Endothelial cell of umbilical vein (primary cell): ENCODE measurements at regions not wholly inside any gene's neighbourhood (a gene's known extent, or its start where the extent isn't known, plus 50 kb on each side); places are given as distances from the start of the nearest gene placed in this dataset.
"Not testable (repeated sequence)": the region's sequence is repeated elsewhere in the genome, so short reads cannot be mapped to it uniquely, and the experiment has no call there.

Source experiments
- BruUV-seq: library from RNA; stranded (reverse); fragments of 400-500 nt; replicated peaks from 2 replicates; lab custom pipeline; 2021; lab: Mats Ljungman, UMichigan
- CTCF ChIA-PET: fragments of 300-600, 350-600 bp; sonication (Branson Sonifier 250); formaldehyde crosslinking; loops from one replicate; lab custom pipeline; 2021; ENCODE audit warnings: antibody characterized with exemption, inconsistent platforms; lab: Charles Lee
- POLR2A ChIA-PET: fragments of 300-600, 350-600 bp; sonication (Branson Sonifier 250); formaldehyde crosslinking; loops from one replicate; lab custom pipeline; 2021; ENCODE audit warnings: antibody characterized with exemption, inconsistent platforms; lab: Charles Lee
- DNase-seq: peaks from one replicate; pipeline ENCODE4 v3.0.0-alpha.2; 2011; ENCODE audit warnings: low read depth, low spot score
- FAIRE-seq: peaks from 2 replicates; lab custom pipeline; 2011; peaks lifted over from hg19 to GRCh38; lab: Jason Lieb, UNC
- H2AFZ ChIP-seq: 2 replicates; pipeline ENCODE4 v1.6.0; 2012; ENCODE audit warnings: low read depth, low read length, control low read depth, inconsistent platforms
- H3K27ac ChIP-seq: 2 replicates; pipeline ENCODE4 v1.5.1; 2011; ENCODE audit warnings: low read depth, mild to moderate bottlenecking, control low read depth, low read length, moderate library complexity; ENCODE audit not compliant: insufficient read depth
- H3K27me3 ChIP-seq, 2 experiments: 2 replicates each; pipeline versions ENCODE4 v1.6.0 to v1.6.1; 2011; ENCODE audit warnings: low read length in 2 of 2, mixed read lengths in 1 of 2; ENCODE audit not compliant: control insufficient read depth in 2 of 2, insufficient read depth in 2 of 2
- H3K36me3 ChIP-seq, 2 experiments: 2 replicates in 1 of 2; 3 replicates in 1 of 2; pipeline ENCODE4 v1.5.1; 2011; ENCODE audit warnings: low read length in 2 of 2, mild to moderate bottlenecking in 1 of 2, moderate library complexity in 1 of 2; ENCODE audit not compliant: control insufficient read depth in 2 of 2, insufficient read depth in 2 of 2; ENCODE audit errors: extremely low read depth in 1 of 2
- H3K4me1 ChIP-seq: 3 replicates; pipeline ENCODE4 v1.5.1; 2011; ENCODE audit warnings: mild to moderate bottlenecking, low read length; ENCODE audit not compliant: control insufficient read depth, insufficient read depth; ENCODE audit errors: extremely low read depth
- H3K4me2 ChIP-seq: 2 replicates; pipeline ENCODE4 v1.6.1; 2011; ENCODE audit warnings: low read length, control low read depth, mixed read lengths; ENCODE audit not compliant: insufficient read depth
- H3K4me3 ChIP-seq, 3 experiments: fragments of 200-600 bp in 1 of 3; sonication (generic), shearing (Covaris generic) in 1 of 3; replicated peaks in 1 of 3; 2 replicates each; pipeline ENCODE4 v1.5.1; 2011 to 2016; ENCODE audit warnings: control low read depth in 3 of 3, low read length in 3 of 3, mild to moderate bottlenecking in 2 of 3, inconsistent platforms in 1 of 3, low read depth in 1 of 3, moderate library complexity in 1 of 3; ENCODE audit not compliant: insufficient read depth in 1 of 3
- H3K79me2 ChIP-seq: 2 replicates; pipeline ENCODE4 v1.6.0; 2012; ENCODE audit warnings: low read length, inconsistent platforms; ENCODE audit not compliant: control insufficient read depth, insufficient read depth
- H3K9ac ChIP-seq: replicated peaks from 2 replicates; pipeline ENCODE3; 2011; ENCODE audit warnings: low read length, control low read depth; ENCODE audit not compliant: insufficient read depth; ENCODE audit errors: extremely low read depth
- H3K9me1 ChIP-seq: replicated peaks from 3 replicates; pipeline ENCODE4 v1.6.0; 2011; ENCODE audit warnings: mild to moderate bottlenecking, low read length; ENCODE audit not compliant: control insufficient read depth, insufficient read depth; ENCODE audit errors: extremely low read depth
- H3K9me3 ChIP-seq: replicated peaks from 2 replicates; pipeline ENCODE4 v1.5.1; 2012; ENCODE audit warnings: low read length, inconsistent platforms; ENCODE audit not compliant: control insufficient read depth, insufficient read depth
- H4K20me1 ChIP-seq: replicated peaks from 2 replicates; pipeline ENCODE3; 2011; ENCODE audit warnings: mild to moderate bottlenecking, low read length; ENCODE audit not compliant: control insufficient read depth, insufficient read depth; ENCODE audit errors: extremely low read depth
- dilution Hi-C: fragments of 300-500 bp; cut with MboI; formaldehyde crosslinking; loops from one replicate; pipeline ENCODE4 v1.15.0; 2019; ENCODE audit warnings: low sequenced_read_pairs; ENCODE audit not compliant: extremely low pct_ligation_motif_present
- intact Hi-C: fragments of 100-400 bp; cut with micrococcal nuclease; formaldehyde crosslinking; loops from one replicate; pipeline ENCODE4 v1.10.0; 2022

DNA sequence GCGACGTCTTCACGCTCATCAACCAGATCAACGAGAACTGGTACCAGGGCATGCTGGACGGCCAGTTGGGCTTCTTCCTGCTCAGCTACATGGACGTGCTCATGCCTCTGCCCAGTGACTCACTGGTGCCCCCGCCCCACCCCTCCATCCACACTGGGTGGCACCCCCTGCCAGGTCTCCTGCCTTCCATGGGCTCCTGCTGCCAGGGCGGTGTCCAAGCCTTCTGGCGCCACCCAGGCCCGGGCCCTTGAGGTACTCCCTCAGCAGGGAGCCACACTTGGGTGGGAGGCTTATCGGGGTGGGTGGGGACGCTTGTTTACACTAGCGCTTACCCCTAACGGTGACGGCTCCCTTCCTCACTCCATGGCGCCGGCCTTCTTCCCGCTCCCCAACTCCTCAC lies 148.2 kb downstream of the GOSR1 start:
- H3K4me3 ChIP-seq, CTCF ChIA-PET, H3K9ac ChIP-seq, H3K9me3 ChIP-seq, dilution Hi-C loops, H3K36me3 ChIP-seq, intact Hi-C loops, DNase-seq, H3K27ac ChIP-seq, H3K4me2 ChIP-seq, POLR2A ChIA-PET, H3K4me1 ChIP-seq, FAIRE-seq, H3K79me2 ChIP-seq, H4K20me1 ChIP-seq, H3K9me1 ChIP-seq, H3K27me3 ChIP-seq, H2AFZ ChIP-seq, BruUV-seq: not testable (repeated sequence)

DNA sequence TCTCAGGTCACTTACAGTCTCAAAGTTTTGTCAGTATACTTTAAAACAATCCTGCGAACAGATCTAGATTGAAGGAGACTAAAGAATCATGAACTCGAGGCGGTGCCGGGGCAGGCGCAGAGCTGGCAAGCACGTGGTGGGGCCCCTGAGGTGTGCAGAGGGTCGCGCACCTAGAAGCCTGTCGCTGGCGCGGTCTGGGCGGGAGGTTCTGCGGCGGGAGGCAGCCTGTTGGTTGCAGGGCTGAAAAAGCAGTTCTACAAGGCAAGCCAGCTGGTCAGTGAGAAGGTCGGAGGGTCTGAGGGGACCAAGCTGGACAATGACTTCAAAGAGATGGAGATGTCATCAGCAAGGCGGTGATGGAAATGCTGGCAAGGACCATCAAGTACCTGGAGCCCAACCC lies 147.0 kb downstream of the GOSR1 start:
- BruUV-seq, H3K4me1 ChIP-seq, POLR2A ChIA-PET, H3K9me1 ChIP-seq, FAIRE-seq, H3K4me3 ChIP-seq, DNase-seq, CTCF ChIA-PET, H3K9ac ChIP-seq, intact Hi-C loops, dilution Hi-C loops, H3K27me3 ChIP-seq, H3K36me3 ChIP-seq, H3K79me2 ChIP-seq, H3K27ac ChIP-seq, H3K9me3 ChIP-seq, H4K20me1 ChIP-seq, H2AFZ ChIP-seq, H3K4me2 ChIP-seq: not testable (repeated sequence)

DNA sequence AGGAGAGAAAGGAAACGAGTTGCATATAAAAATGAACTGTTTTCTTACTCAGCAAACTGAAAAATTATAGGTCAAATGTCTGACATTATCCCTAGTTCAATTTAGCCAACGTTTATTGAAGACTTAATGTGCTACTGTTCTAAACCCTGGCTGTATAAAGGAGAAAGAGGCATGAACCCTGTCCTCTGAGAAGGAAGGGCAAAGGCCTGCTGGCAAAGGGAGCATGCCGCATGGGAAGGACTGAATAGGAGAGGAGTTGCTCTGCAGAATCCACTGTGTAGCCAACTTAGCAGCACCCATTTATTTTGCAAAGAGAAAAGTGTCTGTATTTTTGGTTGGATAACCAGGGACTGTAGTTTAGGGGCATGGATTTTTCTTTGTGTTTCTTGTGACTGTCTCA lies 132.5 kb downstream of the GOSR1 start:
- dilution Hi-C loops, H2AFZ ChIP-seq, H4K20me1 ChIP-seq, FAIRE-seq, BruUV-seq, H3K27me3 ChIP-seq, H3K27ac ChIP-seq, H3K4me2 ChIP-seq, DNase-seq, CTCF ChIA-PET, H3K4me1 ChIP-seq, H3K9me3 ChIP-seq, H3K9ac ChIP-seq, H3K9me1 ChIP-seq, H3K36me3 ChIP-seq, H3K4me3 ChIP-seq, POLR2A ChIA-PET, intact Hi-C loops: not testable (repeated sequence)
- peaks cover 15% of the 10 kb centered on the region for H3K79me2 ChIP-seq
